ENCODE measurements at regions not wholly inside any gene's neighbourhood (a gene's known extent, or its start where the extent isn't known, plus 50 kb on each side); places are given as distances from the start of the nearest gene placed in this dataset.
"Not testable (repeated sequence)": the region's sequence is repeated elsewhere in the genome, so short reads cannot be mapped to it uniquely, and the experiment has no call there.

DNA sequence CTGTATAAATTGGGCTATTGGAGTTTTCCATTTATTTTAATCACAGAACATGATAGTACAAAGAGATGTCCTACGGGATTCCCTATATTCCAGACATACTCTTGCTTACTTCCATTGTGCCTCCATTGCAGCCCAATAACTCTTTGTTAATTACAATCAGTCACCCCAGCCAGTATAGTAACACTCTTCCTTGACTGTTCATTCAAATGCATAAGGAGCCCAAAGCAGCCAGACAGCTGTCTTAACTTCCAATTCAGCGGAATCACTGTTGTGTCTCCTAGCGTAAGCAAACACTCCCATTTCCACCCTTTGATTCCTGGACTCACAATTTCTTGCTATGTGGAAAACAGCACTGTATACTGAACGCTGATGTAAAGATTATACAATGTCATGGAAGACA is 942.3 kb downstream of the TAF11L14 start:
- DNase-seq = no peak
- no peaks in the 10 kb centered on the region for H3K27me3 ChIP-seq
- H3K36me3 ChIP-seq (ENCODE audit: low read depth, missing control alignments) = no peaks in the 10 kb centered on the region
- no peak for TF ChIP-seq POLR2A (IDR thresholded peaks at IDR 0.05)
- TF ChIP-seq, protein P1, sequence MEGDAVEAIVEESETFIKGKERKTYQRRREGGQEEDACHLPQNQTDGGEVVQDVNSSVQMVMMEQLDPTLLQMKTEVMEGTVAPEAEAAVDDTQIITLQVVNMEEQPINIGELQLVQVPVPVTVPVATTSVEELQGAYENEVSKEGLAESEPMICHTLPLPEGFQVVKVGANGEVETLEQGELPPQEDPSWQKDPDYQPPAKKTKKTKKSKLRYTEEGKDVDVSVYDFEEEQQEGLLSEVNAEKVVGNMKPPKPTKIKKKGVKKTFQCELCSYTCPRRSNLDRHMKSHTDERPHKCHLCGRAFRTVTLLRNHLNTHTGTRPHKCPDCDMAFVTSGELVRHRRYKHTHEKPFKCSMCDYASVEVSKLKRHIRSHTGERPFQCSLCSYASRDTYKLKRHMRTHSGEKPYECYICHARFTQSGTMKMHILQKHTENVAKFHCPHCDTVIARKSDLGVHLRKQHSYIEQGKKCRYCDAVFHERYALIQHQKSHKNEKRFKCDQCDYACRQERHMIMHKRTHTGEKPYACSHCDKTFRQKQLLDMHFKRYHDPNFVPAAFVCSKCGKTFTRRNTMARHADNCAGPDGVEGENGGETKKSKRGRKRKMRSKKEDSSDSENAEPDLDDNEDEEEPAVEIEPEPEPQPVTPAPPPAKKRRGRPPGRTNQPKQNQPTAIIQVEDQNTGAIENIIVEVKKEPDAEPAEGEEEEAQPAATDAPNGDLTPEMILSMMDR (IDR thresholded peaks at IDR 0.05) = no peak
- H3K4me3 ChIP-seq = no peak overlapping the region
- intact Hi-C loops (cut with DNase I; ENCODE audit: low total_unique reads) = no loop called here
- H3K27ac ChIP-seq = no peak overlapping the region
- no peaks in the 10 kb centered on the region for H3K4me1 ChIP-seq
- H3K9me3 ChIP-seq = no peaks in the 10 kb centered on the region
- WGBS, 2 donors = 88 to 92% methylated on average over 4 of the region's 4 CpGs

DNA sequence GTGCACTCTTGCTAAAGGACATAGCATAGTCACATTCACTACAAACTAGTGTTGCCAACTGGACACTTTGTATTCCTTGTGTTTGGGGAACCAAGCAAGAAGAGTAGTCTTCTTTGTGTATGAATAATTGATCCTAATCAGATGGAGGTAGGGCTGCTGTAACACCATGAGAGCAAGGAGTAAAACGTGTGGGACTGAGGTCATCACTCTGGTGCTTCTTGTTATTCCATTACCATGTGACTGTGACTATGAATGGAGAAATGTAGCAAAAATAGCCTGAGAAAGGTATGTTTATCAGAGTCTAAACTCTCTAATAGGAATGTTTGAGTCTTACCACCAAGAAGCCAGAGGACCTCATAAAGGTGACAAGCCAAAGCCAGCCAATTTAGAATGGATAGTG is 966.9 kb downstream of the TAF11L14 start:
- Histone ChIP-seq H3K36me3 (ENCODE audit: low read depth, missing control alignments) (no peaks in the 10 kb centered on the region), H3K27ac (no peak overlapping the region), H3K4me3 (no peak overlapping the region), H3K27me3 (no peaks in the 10 kb centered on the region), H3K9me3 (no peaks in the 10 kb centered on the region), H3K4me1 (no peaks in the 10 kb centered on the region)
- no peak for DNase-seq
- TF ChIP-seq POLR2A (IDR thresholded peaks at IDR 0.05) = no peak
- TF ChIP-seq, protein P1 (IDR thresholded peaks at IDR 0.05) = no peak
- 62 to 78% methylated on average over 1 of the region's 1 CpG for WGBS, 2 donors
- intact Hi-C loops (cut with DNase I; ENCODE audit: low total_unique reads) = no loop called here

DNA sequence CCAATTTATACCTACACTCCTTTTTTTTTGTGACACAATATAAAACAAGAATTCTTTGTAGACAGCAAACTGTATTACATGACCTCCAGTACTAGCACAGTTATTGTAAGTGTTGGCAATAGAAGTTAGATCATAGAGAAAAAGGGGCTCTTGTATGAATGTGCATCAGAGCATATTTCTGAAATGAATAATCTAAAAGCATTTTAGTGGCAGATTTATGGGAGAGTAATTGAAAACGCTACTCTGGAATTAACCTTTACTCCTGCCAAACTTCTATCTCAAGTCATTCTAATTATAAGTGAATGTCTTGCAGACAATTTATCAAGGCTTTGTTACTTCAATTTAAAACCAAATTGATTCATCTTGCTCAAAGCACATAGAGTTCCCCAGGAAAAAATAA is 968.1 kb downstream of the TAF11L14 start:
- H3K36me3 ChIP-seq (ENCODE audit: low read depth, missing control alignments) = no peaks in the 10 kb centered on the region
- whole genome bisulfite sequencing, 2 donors = 41 to 48% methylated on average over 1 of the region's 1 CpG
- no peak overlapping the region for H3K4me3 ChIP-seq
- no peak for TF ChIP-seq POLR2A (IDR thresholded peaks at IDR 0.05)
- TF ChIP-seq, protein P1 (IDR thresholded peaks at IDR 0.05) = no peak
- H3K27me3 ChIP-seq = no peaks in the 10 kb centered on the region
- H3K4me1 ChIP-seq = no peaks in the 10 kb centered on the region
- H3K9me3 ChIP-seq = no peaks in the 10 kb centered on the region
- DNase-seq = no peak
- intact Hi-C loops (cut with DNase I; ENCODE audit: low total_unique reads) = no loop called here
- H3K27ac ChIP-seq = no peak overlapping the region

DNA sequence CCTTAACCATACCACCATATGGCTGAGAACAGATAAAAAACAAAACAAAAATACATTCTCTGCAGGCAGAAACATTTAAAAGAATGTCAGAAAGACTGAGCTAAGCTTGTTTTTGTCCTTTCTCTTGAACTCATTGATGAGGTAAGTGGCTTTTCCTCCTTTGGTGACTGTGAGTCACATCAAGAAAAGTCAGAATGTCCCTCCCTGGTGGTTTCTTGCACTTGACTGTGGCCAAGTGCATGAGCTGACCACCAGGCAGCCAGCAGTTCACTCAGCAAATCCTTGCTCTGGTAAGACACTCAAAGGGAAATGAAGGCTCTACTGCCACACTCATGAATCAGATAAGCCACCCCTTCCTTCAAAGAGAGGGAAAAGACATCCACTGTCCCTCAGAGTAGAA is 970.9 kb downstream of the TAF11L14 start:
- TF ChIP-seq, protein P1 (IDR thresholded peaks at IDR 0.05) = no peak
- TF ChIP-seq POLR2A (IDR thresholded peaks at IDR 0.05) = no peak
- H3K4me3 ChIP-seq = no peak overlapping the region
- intact Hi-C loops (cut with DNase I; ENCODE audit: low total_unique reads) = no loop called here
- no peaks in the 10 kb centered on the region for H3K9me3 ChIP-seq
- H3K36me3 ChIP-seq (ENCODE audit: low read depth, missing control alignments) = no peaks in the 10 kb centered on the region
- no peak for DNase-seq
- H3K4me1 ChIP-seq = no peaks in the 10 kb centered on the region
- H3K27ac ChIP-seq = no peak overlapping the region
- no peaks in the 10 kb centered on the region for H3K27me3 ChIP-seq

DNA sequence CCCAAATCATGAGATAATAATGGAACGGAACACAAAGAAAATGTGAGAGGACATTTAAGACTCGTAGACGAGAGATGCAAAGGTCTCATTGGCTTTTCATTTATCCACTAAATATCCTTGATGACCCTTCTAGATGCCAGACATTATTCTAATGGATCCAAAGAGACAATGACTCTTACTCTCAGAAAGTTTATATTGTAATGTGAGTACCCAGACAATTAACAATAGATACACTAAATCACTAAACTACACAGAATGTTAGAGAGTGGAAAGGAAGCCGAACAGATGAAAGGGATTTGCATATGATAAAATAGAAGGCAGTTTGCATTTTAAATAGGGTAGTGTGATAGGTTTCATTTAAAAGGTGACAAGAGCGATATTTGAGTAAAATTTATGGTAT is 973.3 kb downstream of the TAF11L14 start:
- DNase-seq = no peak

DNA sequence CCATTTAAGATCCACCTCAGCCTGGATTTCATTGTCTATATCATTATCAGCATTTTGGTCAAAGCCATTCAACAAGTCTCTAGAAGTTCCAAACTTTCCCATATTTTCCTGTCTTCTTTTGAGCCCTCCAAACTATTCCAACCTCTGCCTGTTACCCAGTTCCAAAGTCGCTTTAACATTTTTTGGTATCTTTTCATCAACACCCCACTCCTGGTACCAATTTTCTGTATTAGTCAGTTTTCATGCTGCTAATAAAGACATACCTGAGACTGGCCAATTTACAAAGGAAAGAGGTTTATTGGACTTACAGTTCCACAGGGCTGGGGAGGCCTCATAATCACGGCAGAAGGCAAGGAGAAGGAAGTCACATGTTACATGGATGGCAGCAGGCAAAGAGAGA is 982.9 kb downstream of the TAF11L14 start:
- H3K4me3 ChIP-seq; H3K9me3 ChIP-seq; H3K27me3 ChIP-seq; H3K4me1 ChIP-seq; H3K27ac ChIP-seq; H3K36me3 ChIP-seq (ENCODE audit: low read depth, missing control alignments); intact Hi-C loops (cut with DNase I; ENCODE audit: low total_unique reads); DNase-seq: not testable (repeated sequence)
- 91 to 93% methylated on average over 2 of the region's 2 CpGs for WGBS, 2 donors

More for the DNA sequence above, 973.3 kb downstream of the TAF11L14 start:
- Histone ChIP-seq H3K27me3 (no peaks in the 10 kb centered on the region), H3K27ac (no peak overlapping the region), H3K36me3 (ENCODE audit: low read depth, missing control alignments) (no peaks in the 10 kb centered on the region), H3K9me3 (no peaks in the 10 kb centered on the region), H3K4me1 (no peaks in the 10 kb centered on the region), H3K4me3 (no peak overlapping the region)
- intact Hi-C loops (cut with DNase I; ENCODE audit: low total_unique reads) = no loop called here
- TF ChIP-seq, protein P1 (IDR thresholded peaks at IDR 0.05) = no peak
- TF ChIP-seq POLR2A (IDR thresholded peaks at IDR 0.05) = no peak
- 85 to 93% methylated on average over 5 of the region's 5 CpGs for WGBS, 2 donors
